ENCODE measurements at regions not wholly inside any gene's neighbourhood (a gene's known extent, or its start where the extent isn't known, plus 50 kb on each side); places are given as distances from the start of the nearest gene placed in this dataset.

DNA sequence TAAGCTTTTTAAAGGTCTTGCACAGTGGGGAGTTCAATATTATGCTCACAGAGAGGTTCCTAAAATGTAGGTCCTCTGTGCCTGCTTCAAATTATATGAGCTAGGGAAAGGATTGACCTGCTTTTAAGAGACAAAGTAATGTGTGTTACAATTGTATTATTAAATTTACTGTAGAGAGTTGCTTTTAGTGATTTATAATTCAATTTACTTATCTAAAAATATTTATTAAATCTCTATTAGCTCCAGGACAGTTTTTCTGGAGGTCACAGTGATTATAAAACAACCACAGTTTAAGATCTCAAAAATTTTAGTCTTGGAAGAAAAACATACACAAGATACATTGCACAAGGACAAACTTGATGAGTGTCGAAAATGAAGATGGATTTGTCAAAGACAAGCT is 665.7 kb upstream of the ARPP21 start:
- POLR2A ChIA-PET = no interaction called here
- Mint-ChIP-seq H3K27ac (no peak overlapping the region), H3K4me1 (no peaks in the 10 kb centered on the region), H3K4me3 (no peak overlapping the region), H3K27me3 (no peaks in the 10 kb centered on the region), H3K9me3 (peaks cover 3% of the 10 kb centered on the region), H3K36me3 (no peaks in the 10 kb centered on the region)
- DNase-seq (no peak), ATAC-seq (ENCODE audit: low read depth) (no peak)

- ATAC-seq (ENCODE audit: low read depth) (no peak), DNase-seq (no peak)
- no peak overlapping the region for H3K27ac Mint-ChIP-seq
- H3K4me1 Mint-ChIP-seq = no peaks in the 10 kb centered on the region
- H3K36me3 Mint-ChIP-seq = no peaks in the 10 kb centered on the region
- no peaks in the 10 kb centered on the region for H3K9me3 Mint-ChIP-seq
- H3K4me3 Mint-ChIP-seq = no peak overlapping the region
- H3K27me3 Mint-ChIP-seq = no peaks in the 10 kb centered on the region
- POLR2A ChIA-PET = no interaction called here
Observed at GRCh38 chr3:34983631-34984030, 655.7 kb upstream of the ARPP21 start.

DNA sequence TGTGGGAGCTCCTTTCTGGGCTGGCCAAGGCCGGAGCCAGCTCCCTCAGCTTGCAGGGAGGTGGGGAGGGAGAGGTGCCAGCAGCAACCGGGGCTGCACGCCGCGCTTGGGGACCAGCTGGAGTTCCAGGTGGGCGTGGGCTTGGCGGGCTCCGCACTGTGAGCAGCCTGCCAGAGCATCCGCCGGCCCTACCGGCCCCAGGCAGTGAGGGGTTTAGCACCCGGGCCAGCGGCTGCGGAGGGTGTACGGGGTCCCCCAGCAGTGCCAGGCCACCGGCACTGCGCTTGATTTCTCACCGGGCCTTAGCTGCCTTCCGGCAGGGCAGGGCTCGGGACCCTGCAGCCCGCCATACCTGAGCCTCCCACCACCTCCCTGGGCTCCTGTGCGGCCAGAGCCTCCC is 651.0 kb upstream of the ARPP21 start:
- Mint-ChIP-seq H3K27me3 (no peaks in the 10 kb centered on the region), H3K36me3 (no peaks in the 10 kb centered on the region), H3K4me1 (no peaks in the 10 kb centered on the region), H3K27ac (no peak overlapping the region), H3K4me3 (no peak overlapping the region), H3K9me3 (peaks cover 2% of the 10 kb centered on the region)
- POLR2A ChIA-PET = no interaction called here
- DNase-seq (no peak), ATAC-seq (ENCODE audit: low read depth) (no peak)

GRCh38 chr3:34995796-34996430 is 643.4 kb upstream of the ARPP21 start:
- ATAC-seq (ENCODE audit: low read depth) (no peak), DNase-seq (no peak)
- Mint-ChIP-seq H3K4me1 (no peaks in the 10 kb centered on the region), H3K27me3 (no peaks in the 10 kb centered on the region), H3K4me3 (no peak overlapping the region), H3K27ac (no peak overlapping the region), H3K36me3 (no peaks in the 10 kb centered on the region), H3K9me3 (no peaks in the 10 kb centered on the region)
- POLR2A ChIA-PET = no interaction called here

- H3K36me3 Mint-ChIP-seq = no peaks in the 10 kb centered on the region
Observed at GRCh38 chr3:34998902-34999301, 640.4 kb upstream of the ARPP21 start.

GRCh38 chr3:35012214-35012613 is 627.1 kb upstream of the ARPP21 start:
- Mint-ChIP-seq H3K4me1 (no peaks in the 10 kb centered on the region), H3K36me3 (no peaks in the 10 kb centered on the region), H3K9me3 (peaks cover 3% of the 10 kb centered on the region), H3K27ac (no peak overlapping the region), H3K4me3 (no peak overlapping the region), H3K27me3 (no peaks in the 10 kb centered on the region)
- POLR2A ChIA-PET = no interaction called here
- DNase-seq (no peak), ATAC-seq (ENCODE audit: low read depth) (no peak)

More at GRCh38 chr3:34998902-34999301, 640.4 kb upstream of the ARPP21 start:
- no peak overlapping the region for H3K27ac Mint-ChIP-seq
- H3K9me3 Mint-ChIP-seq = no peaks in the 10 kb centered on the region
- ATAC-seq (ENCODE audit: low read depth) (no peak), DNase-seq (no peak)
- H3K4me3 Mint-ChIP-seq = no peak overlapping the region
- H3K27me3 Mint-ChIP-seq = no peaks in the 10 kb centered on the region
- POLR2A ChIA-PET = no interaction called here
- no peaks in the 10 kb centered on the region for H3K4me1 Mint-ChIP-seq

GRCh38 chr3:35028157-35028556 is 611.2 kb upstream of the ARPP21 start:
- ATAC-seq (ENCODE audit: low read depth) = no peak
- no peaks in the 10 kb centered on the region for H3K36me3 Mint-ChIP-seq

DNA sequence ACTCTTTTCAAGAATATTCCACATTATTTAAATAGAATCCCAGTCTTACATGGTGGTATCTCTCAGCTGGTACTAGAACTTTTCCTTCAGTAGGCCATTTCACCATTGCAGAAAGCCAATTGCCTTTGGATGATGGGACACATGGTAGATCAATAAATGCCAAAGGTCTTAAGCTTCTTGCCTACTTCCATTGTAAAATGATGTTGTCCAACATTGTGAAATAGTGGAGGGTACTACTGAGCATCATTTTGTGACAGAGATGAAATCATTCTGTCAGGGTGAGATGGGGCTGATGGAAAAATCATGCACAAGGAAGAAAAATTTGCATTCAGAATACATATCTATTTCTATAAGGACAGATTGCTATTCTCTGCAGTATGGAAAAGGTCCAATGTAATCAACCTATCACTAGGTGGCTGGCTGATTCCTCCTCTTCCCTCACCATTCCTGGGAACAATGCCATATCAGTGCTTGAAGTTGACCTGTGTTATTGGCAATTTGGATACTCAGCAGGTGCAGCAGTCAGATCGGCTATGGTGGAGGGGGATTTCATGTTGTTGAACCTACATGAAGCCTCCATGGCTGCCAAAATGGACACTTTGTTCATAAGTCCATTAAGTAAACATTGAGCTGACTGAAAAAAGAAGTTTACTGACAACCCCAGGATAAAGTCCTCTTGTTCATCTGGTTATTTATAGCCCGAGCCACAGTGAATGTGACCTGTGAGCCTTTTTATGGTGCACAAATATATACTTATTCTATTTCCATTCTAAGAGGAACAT is 596.9 kb upstream of the ARPP21 start:
- POLR2A ChIA-PET = no interaction called here
- Mint-ChIP-seq H3K36me3 (no peaks in the 10 kb centered on the region), H3K4me3 (no peak overlapping the region), H3K4me1 (no peaks in the 10 kb centered on the region), H3K9me3 (peaks cover 2% of the 10 kb centered on the region), H3K27me3 (no peaks in the 10 kb centered on the region), H3K27ac (no peak overlapping the region)
- ATAC-seq (ENCODE audit: low read depth) (no peak), DNase-seq (no peak)

More at GRCh38 chr3:35028157-35028556, 611.2 kb upstream of the ARPP21 start:
- no peaks in the 10 kb centered on the region for H3K27me3 Mint-ChIP-seq
- H3K4me3 Mint-ChIP-seq = no peak overlapping the region
- H3K4me1 Mint-ChIP-seq = no peaks in the 10 kb centered on the region
- peaks cover 16% of the 10 kb centered on the region for H3K9me3 Mint-ChIP-seq
- DNase-seq = no peak
- H3K27ac Mint-ChIP-seq = no peak overlapping the region
- POLR2A ChIA-PET = no interaction called here

DNA sequence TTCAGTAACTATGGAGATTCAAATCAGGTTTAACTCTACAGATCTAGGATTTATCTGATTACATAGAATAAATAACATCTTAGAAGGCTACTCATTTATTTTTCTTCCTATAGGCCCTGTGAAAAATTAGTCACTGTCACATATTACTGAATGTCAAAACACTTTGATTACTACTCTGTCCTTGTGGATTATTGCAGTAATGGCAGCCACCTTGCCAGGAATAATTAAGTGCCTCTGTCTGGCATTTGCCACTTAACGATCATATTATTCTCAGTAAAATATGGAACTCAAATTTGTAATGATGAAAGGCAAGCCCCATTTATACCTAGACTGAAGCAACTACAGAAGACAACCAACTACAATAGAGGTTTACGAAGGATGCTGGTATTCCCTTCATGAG is 596.3 kb upstream of the ARPP21 start:
- POLR2A ChIA-PET = no interaction called here
- H3K27ac Mint-ChIP-seq = no peak overlapping the region
- ATAC-seq (ENCODE audit: low read depth) = no peak
- no peaks in the 10 kb centered on the region for H3K36me3 Mint-ChIP-seq
- H3K9me3 Mint-ChIP-seq = peaks cover 2% of the 10 kb centered on the region
- no peak overlapping the region for H3K4me3 Mint-ChIP-seq
- H3K4me1 Mint-ChIP-seq = no peaks in the 10 kb centered on the region
- no peaks in the 10 kb centered on the region for H3K27me3 Mint-ChIP-seq
- DNase-seq = no peak

GRCh38 chr3:35044190-35044589 is 595.1 kb upstream of the ARPP21 start:
- no peak overlapping the region for H3K27ac Mint-ChIP-seq
- POLR2A ChIA-PET = no interaction called here
- no peak overlapping the region for H3K4me3 Mint-ChIP-seq
- no peaks in the 10 kb centered on the region for H3K4me1 Mint-ChIP-seq
- no peaks in the 10 kb centered on the region for H3K36me3 Mint-ChIP-seq
- no peaks in the 10 kb centered on the region for H3K27me3 Mint-ChIP-seq
- no peak for ATAC-seq (ENCODE audit: low read depth)
- H3K9me3 Mint-ChIP-seq = peaks cover 2% of the 10 kb centered on the region
- no peak for DNase-seq

GRCh38 chr3:35045118-35045517 is 594.2 kb upstream of the ARPP21 start:
- DNase-seq (no peak), ATAC-seq (ENCODE audit: low read depth) (no peak)
- H3K27me3 Mint-ChIP-seq = no peaks in the 10 kb centered on the region
- peaks cover 2% of the 10 kb centered on the region for H3K9me3 Mint-ChIP-seq
- POLR2A ChIA-PET = no interaction called here
- H3K4me3 Mint-ChIP-seq = no peak overlapping the region
- H3K36me3 Mint-ChIP-seq = no peaks in the 10 kb centered on the region
- no peaks in the 10 kb centered on the region for H3K4me1 Mint-ChIP-seq
- no peak overlapping the region for H3K27ac Mint-ChIP-seq

- DNase-seq (no peak), ATAC-seq (ENCODE audit: low read depth) (no peak)
- H3K4me3 Mint-ChIP-seq = no peak overlapping the region
- no peak overlapping the region for H3K27ac Mint-ChIP-seq
- POLR2A ChIA-PET = no interaction called here
- H3K36me3 Mint-ChIP-seq = no peaks in the 10 kb centered on the region
- peaks cover 2% of the 10 kb centered on the region for H3K9me3 Mint-ChIP-seq
- H3K4me1 Mint-ChIP-seq = no peaks in the 10 kb centered on the region
- H3K27me3 Mint-ChIP-seq = no peaks in the 10 kb centered on the region
Observed at GRCh38 chr3:35064761-35065160, 574.6 kb upstream of the ARPP21 start.

DNA sequence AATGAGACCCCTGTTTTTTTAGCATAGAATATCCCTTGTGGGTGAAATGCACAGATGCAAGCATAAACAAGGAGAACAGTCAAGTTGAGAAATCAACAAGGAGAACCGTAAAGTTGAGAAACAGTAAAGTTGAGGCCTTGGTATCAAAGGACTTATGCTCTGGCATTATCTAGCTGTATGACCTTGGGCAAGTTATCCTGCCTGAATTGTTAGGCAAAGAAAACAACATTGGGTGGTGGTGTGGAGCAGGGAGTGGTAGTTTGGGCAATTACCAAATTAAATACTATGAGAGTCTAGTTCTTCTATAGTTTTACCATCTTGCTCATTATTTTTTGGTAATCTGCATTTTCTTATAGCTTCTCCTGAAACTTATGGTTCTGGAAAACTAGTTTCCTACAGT is 573.4 kb upstream of the ARPP21 start:
- no peak for ATAC-seq (ENCODE audit: low read depth)
- POLR2A ChIA-PET = interaction anchor here (0.6 kb wide), 1 partner anchor 10 kb away, joined by 4 read pairs; no protein-coding TSS in a partner anchor
- Mint-ChIP-seq H3K27ac (no peak overlapping the region), H3K4me1 (no peaks in the 10 kb centered on the region), H3K9me3 (peaks cover 2% of the 10 kb centered on the region), H3K27me3 (no peaks in the 10 kb centered on the region), H3K4me3 (no peak overlapping the region), H3K36me3 (no peaks in the 10 kb centered on the region)
- DNase-seq = no peak

DNA sequence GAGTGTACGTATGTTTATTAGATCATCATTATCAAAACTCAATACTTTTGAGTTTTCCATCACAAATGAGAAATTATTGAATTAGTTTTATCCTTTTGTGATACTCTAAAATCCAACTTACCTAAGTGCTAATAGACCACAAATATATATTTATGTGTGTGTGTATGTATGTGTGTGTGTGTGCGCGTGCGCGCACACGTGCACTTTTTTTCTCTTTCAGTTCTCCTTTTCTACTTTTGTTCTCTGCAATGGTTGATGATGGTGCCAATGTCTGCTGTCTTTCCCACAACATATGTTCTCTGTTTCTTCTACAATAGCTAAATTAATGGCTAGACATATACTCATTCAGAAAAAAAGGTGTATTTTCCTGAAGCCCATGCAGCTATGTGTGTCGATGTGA is 571.6 kb upstream of the ARPP21 start:
- DNase-seq (no peak), ATAC-seq (ENCODE audit: low read depth) (no peak)
- H3K27ac Mint-ChIP-seq = no peak overlapping the region
- POLR2A ChIA-PET = no interaction called here
- H3K4me3 Mint-ChIP-seq = no peak overlapping the region
- no peaks in the 10 kb centered on the region for H3K4me1 Mint-ChIP-seq
- H3K36me3 Mint-ChIP-seq = no peaks in the 10 kb centered on the region
- H3K27me3 Mint-ChIP-seq = no peaks in the 10 kb centered on the region
- H3K9me3 Mint-ChIP-seq = peaks cover 2% of the 10 kb centered on the region
